SK-N-SH treated with all-trans-retinoic acid at 6 μM for 48 hours (cell line): ENCODE measurements at regions not wholly inside any gene's neighbourhood (a gene's known extent, or its start where the extent isn't known, plus 50 kb on each side); places are given as distances from the start of the nearest gene placed in this dataset.

Experiments
- ATAC-seq: fragments of 200-7000 bp; cut with Tn5 transposase; 3 replicates; pipeline ENCODE4 v1.9.1; 2020; ENCODE audit warnings: mild to moderate bottlenecking, moderate library complexity
- ARNTL ChIP-seq: fragments of 450-650 bp; formaldehyde crosslinking; IDR thresholded peaks from 2 replicates; pipeline ENCODE4 v1.5.0; 2020; ENCODE audit warnings: low read depth, mild to moderate bottlenecking, moderate library complexity, borderline replicate concordance
- CREB5 ChIP-seq: fragments of 250-450 bp; sonication (Bioruptor Pico); IDR thresholded peaks from 2 replicates; pipeline ENCODE4 v1.5.1; 2020; ENCODE audit warnings: low read depth, mild to moderate bottlenecking, moderate library complexity
- CSDC2 ChIP-seq: fragments of 250-450 bp; sonication (Bioruptor Pico); IDR thresholded peaks from 2 replicates; pipeline ENCODE4 v1.5.0; 2020; ENCODE audit warnings: mild to moderate bottlenecking, moderate library complexity
- CSRNP3 ChIP-seq: fragments of 250-450 bp; sonication (Bioruptor Pico); IDR thresholded peaks from 2 replicates; pipeline ENCODE4 v1.5.1; 2021; ENCODE audit warnings: mild to moderate bottlenecking, moderate library complexity
- ESRRG ChIP-seq: fragments of 250-450 bp; sonication (Bioruptor Pico); IDR thresholded peaks from 2 replicates; pipeline ENCODE4 v1.6.1; 2021; ENCODE audit warnings: mild to moderate bottlenecking
- GLIS3 ChIP-seq: fragments of 250-450 bp; sonication (Bioruptor Pico); IDR thresholded peaks from 2 replicates; pipeline ENCODE4 v1.5.0; 2020; ENCODE audit warnings: mild to moderate bottlenecking, moderate library complexity
- ISL1 ChIP-seq: fragments of 250-450 bp; sonication (Bioruptor Pico); IDR thresholded peaks from 2 replicates; pipeline ENCODE4 v2.1.2; 2022; ENCODE audit warnings: mild to moderate bottlenecking, moderate library complexity
- OSR1 ChIP-seq: fragments of 250-450 bp; sonication (Bioruptor Pico); IDR thresholded peaks from 2 replicates; pipeline ENCODE4 v1.8.0; 2022; ENCODE audit warnings: moderate library complexity, mild to moderate bottlenecking, inconsistent platforms
- PATZ1 ChIP-seq: fragments of 250-450 bp; sonication (Bioruptor Pico); IDR thresholded peaks from 2 replicates; pipeline ENCODE4 v1.8.0; 2020; ENCODE audit warnings: mild to moderate bottlenecking, moderate library complexity, borderline replicate concordance
- SNAI2 ChIP-seq: fragments of 250-450 bp; sonication (Bioruptor Pico); IDR thresholded peaks from 2 replicates; pipeline ENCODE4 v1.5.0; 2020; ENCODE audit warnings: mild to moderate bottlenecking, moderate library complexity
- TCF4 ChIP-seq: fragments of 250-450 bp; sonication (Bioruptor Pico); IDR thresholded peaks from 2 replicates; pipeline ENCODE4 v1.8.0; 2021; ENCODE audit warnings: mild to moderate bottlenecking, moderate library complexity, borderline replicate concordance
- TOX ChIP-seq: fragments of 250-450 bp; sonication (Bioruptor Pico); IDR thresholded peaks from 2 replicates; pipeline ENCODE4 v1.8.0; 2021; ENCODE audit warnings: mild to moderate bottlenecking, moderate library complexity, borderline replicate concordance
- TSHZ2 ChIP-seq: fragments of 250-450 bp; sonication (Bioruptor Pico); IDR thresholded peaks from 2 replicates; pipeline ENCODE4 v1.5.0; 2020; ENCODE audit warnings: mild to moderate bottlenecking, moderate library complexity
- ZC3H10 ChIP-seq: fragments of 250-450 bp; sonication (Bioruptor Pico); IDR thresholded peaks from 2 replicates; pipeline ENCODE4 v1.5.1; 2021; ENCODE audit warnings: mild to moderate bottlenecking, moderate library complexity
- ZFP3 ChIP-seq: fragments of 250-450 bp; sonication (Bioruptor Pico); IDR thresholded peaks from 2 replicates; pipeline ENCODE4 v1.5.0; 2020; ENCODE audit warnings: mild to moderate bottlenecking, moderate library complexity
- ZFP30 ChIP-seq: fragments of 450-650 bp; formaldehyde crosslinking; IDR thresholded peaks from 2 replicates; pipeline ENCODE4 v1.5.0; 2022; ENCODE audit warnings: mild to moderate bottlenecking, moderate library complexity
- ZNF565 ChIP-seq: fragments of 450-650 bp; formaldehyde crosslinking; conservative IDR thresholded peaks from 2 replicates; pipeline ENCODE4 v1.5.0; 2020; ENCODE audit warnings: low read depth, mild to moderate bottlenecking, moderate library complexity
- ZNF70 ChIP-seq: fragments of 450-650 bp; formaldehyde crosslinking; IDR thresholded peaks from 2 replicates; pipeline ENCODE4 v1.5.0; 2020; ENCODE audit warnings: mild to moderate bottlenecking, moderate library complexity
- ZNF8 ChIP-seq: fragments of 450-650 bp; formaldehyde crosslinking; IDR thresholded peaks from 2 replicates; pipeline ENCODE4 v1.5.0; 2020; ENCODE audit warnings: mild to moderate bottlenecking, moderate library complexity

- no peak for TF ChIP-seq CSRNP3
Measured at GRCh38 chr12:105956662-105957457, 181.9 kb downstream of the NUAK1 start (continued).

- no peak for ATAC-seq
- TF ChIP-seq CSRNP3 (no peak), ZFP30 (CRISPR knock-in tag) (no peak), TSHZ2 (CRISPR knock-in tag) (no peak), ISL1 (CRISPR knock-in tag) (no peak), TCF4 (CRISPR knock-in tag) (no peak), ZC3H10 (no peak), ESRRG (CRISPR knock-in tag) (no peak), PATZ1 (CRISPR knock-in tag) (no peak), OSR1 (CRISPR knock-in tag) (no peak), ARNTL (CRISPR knock-in tag) (no peak)
- TF ChIP-seq, all 23 proteins: peak for 0
Measured at GRCh38 chr12:105960319-105961083, 178.3 kb downstream of the NUAK1 start.

GRCh38 chr12:105961821-105962671 is 176.7 kb downstream of the NUAK1 start:
- ATAC-seq: no peak
- TF ChIP-seq PATZ1 (CRISPR knock-in tag) (no peak), ESRRG (CRISPR knock-in tag) (no peak), TOX (no peak), ZFP3 (CRISPR knock-in tag) (no peak), TSHZ2 (CRISPR knock-in tag) (no peak), CREB5 (no peak), CSDC2 (CRISPR knock-in tag) (no peak), ZNF565 (CRISPR knock-in tag) (no peak), SNAI2 (CRISPR knock-in tag) (no peak), ZNF70 (no peak), ZFP30 (CRISPR knock-in tag) (no peak), ZNF8 (CRISPR knock-in tag) (no peak), GLIS3 (CRISPR knock-in tag) (no peak)
